C1 segment of cervical spinal cord (tissue), 14 donors: ENCODE measurements at regions not wholly inside any gene's neighbourhood (a gene's known extent, or its start where the extent isn't known, plus 50 kb on each side); places are given as distances from the start of the nearest gene placed in this dataset.

Experiments used
- DNase-seq, 14 donors: peaks; one replicate each; lab custom pipeline; 2025; lab: John Stamatoyannopoulos, UW

DNA sequence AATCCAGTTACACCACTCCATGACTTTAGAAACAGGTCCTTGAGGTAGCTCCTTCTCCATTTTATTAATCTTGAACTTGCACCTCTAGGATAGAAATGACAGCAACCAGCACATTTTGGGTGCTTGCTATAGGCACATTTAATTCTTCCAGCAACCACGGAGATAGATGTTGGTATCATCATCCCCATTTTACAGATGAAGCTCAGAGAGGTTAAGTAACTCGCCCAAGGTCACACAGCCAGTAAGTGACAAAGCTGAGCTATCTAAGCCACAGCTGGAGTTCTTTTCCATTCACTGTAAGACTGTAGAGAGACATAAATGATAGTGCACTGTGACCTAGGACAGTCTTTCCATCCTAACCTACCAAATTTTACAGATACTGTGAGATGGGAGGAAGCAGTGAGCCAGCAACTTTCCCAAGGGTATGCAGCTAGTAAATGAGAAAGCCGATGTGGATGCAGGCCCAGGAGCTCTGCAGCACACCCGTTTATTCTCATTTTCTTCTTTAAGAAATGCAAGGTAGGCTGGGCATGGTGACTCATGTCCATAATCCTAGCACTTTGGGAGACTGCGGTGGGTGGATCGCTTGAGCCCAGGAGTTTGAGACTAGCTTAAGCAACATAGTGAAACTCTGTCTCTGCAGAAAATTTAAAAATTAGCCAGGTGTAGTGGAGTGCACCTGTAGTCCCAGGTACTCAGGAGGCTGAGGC is 103.2 kb downstream of the TBX5 start:
- DNase-seq, result no peak

DNA sequence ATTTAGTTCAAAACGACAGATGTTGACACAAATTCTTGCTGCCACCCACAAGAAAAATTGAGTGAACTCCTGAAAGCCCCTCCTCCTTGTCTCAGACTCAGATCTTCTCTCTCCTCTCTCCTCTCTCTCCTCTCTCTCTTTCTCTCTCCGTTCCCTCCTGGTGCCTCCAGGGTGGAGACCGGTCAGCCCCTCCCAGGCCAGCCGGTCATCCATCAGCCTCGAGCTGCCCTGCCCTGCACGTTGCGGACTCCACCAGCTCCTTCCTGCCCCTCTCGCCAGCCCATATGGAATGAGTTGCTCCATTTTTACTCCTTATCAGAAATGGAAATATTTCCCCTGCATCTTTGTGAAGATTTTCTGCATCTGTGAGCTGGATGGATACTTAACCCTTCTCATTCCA is 103.8 kb downstream of the TBX5 start:
- no peak for DNase-seq

DNA sequence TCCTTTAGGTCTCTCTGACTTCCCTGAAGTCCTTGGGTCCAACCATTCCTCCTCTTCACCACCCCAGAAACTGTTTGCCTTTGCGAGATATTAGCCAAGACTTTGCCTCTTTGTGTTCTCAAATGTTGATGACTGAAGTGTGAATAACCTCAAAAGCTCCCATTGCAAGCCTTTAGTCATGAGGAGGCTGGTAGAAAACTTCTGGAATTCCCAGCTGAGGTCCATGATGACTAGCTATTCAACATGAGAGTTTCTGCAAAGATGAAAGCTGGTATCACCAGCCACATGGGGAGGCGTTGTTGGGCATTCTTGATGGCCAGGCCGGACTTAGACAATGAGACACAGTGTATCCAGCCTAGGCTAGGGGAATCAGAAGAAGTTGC is 111.7 kb downstream of the TBX5 start:
- DNase-seq, result no peak

DNA sequence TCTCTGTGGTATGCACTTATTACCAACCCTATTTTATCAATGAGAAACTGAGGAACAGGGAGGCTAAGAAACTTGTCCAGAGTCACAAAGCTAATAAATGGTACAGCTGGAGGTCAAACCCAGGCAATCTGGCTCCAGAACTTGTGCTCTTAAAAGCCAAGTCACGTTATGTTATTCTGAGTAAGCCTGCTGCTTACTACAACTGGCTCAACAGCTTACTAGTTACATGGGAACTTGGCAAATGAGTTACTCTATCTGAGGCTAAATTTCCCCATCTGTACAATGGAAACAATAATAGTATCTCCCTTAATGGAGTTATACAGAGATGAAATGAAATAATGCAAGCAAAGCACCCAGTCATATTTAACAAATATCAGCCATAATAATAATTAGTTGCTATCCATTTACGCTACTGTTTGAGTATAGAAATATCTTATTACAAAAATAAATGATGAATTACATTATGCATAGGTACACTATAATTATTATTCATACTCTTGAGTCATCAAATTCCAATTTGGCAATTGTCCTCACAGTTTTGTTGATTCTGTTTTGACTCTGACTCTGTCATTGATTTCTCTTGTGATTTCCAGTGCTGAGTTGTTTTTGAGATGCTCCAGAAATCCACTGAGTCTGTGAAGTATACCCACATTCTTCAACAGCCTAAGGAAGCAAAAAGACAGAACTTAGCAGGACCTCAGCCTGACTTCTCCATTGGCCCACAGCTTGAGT is 112.2 kb downstream of the TBX5 start:
- DNase-seq, result no peak

DNA sequence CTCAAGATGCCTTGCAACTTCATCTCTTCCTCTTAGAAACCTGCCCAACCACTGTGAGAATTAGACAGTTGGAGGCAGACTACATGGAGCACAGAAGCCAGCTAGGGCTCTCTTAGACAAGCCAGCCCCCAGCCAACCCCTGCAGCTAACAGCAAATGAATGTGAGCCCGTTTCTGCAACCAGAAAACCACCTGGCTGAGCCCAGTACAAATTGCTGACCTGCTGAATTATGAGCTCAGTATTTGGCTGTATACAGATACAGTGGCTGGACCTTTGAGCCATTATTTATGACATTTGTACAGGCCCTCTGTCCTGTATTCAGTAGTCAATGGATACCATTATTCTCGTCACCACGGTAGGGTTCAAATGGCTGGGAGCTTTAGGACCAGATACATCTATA is 112.9 kb downstream of the TBX5 start:
- no peak for DNase-seq

DNA sequence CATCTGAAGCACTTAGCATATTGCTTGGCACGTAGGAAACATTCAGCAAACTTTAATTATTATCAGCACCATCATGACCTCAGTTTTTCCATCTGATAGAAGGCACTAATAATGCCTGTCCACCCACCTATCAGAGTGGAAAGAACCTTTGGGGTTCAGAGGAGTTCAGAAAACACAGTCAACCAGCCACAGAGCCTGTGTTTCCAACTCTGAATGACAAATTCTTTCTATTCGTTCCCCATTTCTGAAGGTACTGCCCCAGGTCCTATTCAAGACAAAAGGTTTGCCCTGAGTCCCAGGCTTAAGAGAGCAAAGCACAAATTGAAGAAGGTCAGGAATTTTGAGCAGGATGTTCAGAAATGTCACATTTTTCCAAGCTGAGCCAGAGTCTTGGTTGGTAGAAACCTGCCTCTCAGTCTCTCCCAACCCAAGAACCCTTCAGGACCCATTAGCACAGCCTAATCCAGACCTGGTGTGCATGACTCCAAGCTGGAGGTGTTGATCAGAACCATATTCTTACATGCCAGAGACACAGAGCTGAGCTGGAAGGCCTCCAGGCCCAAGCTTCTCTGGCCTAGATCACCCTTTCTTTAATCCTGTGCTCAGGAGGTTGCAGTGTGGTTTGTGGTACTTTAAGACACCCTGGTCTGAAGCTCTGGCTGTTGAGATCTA is 114.4 kb downstream of the TBX5 start:
- DNase-seq, result no peak

DNA sequence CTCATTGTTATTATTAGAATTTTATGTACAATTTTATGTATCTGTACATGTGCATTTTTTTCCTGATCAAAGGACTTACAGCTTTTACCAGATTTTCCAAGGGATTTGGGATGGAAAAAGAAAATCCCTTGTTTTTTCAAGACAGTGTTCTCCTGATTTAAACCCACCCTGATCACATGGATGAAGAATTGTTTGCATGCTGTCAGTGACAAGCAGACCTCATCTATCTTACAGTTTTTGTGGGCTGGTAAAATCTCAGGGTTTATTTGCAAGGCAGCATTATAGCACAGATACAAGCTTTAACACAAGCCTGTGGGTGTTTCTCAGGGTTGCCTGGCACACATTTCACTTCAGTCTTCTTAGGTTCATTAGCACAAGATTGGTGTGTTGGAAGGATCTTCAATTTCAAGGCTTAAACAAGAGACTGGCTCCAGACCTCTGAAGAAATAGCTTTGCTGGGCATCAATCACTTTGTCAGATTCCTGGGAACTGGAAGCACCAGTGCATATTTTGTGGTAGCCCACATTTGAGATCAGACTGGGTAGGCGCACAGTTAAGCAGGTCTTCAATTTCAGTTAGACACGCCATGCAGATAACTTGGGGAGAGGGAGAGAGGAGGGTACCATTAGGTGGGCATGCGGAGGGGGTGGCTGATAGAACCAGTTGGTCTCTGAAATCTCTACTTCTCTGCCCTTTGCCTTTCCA is 118.0 kb downstream of the TBX5 start:
- no peak for DNase-seq

DNA sequence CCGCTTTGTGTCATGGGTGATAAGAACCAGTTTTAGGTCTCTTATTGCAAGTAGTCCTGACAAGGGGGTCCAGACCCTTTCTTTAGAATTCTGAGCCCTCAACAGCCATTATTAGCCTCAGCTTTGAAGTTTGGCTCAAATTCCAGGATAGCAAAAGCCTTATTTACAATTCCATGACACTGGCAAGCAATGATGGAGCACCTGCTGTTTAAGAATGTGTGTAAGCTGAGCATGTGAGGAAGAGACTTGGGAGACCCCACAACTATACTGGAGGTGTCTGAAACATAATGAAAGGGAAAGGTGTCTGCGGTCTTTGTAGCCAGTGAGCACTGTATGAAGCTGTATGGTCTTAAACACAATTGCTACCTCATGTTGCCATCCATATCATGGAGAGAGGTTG is 119.8 kb downstream of the TBX5 start:
- no peak for DNase-seq

DNA sequence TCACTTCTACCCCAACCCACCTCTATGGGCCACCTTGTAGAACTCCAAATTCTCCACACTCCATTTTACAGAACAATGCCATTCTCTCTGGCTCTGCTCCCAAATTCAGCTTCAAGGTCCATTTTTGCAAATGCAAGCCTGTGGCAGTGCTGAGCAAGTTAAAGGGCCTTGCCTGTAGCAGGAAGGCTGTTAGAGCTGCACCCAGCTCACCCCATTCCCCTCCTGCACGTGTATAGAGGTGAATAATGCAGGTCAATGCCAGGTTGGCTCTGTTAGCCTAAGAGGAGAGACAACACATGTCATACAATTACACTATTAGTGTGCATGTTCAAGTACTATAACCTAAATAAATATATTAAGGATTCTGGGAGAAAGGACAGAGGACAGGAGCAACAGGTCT is 120.4 kb downstream of the TBX5 start:
- DNase-seq, result no peak

DNA sequence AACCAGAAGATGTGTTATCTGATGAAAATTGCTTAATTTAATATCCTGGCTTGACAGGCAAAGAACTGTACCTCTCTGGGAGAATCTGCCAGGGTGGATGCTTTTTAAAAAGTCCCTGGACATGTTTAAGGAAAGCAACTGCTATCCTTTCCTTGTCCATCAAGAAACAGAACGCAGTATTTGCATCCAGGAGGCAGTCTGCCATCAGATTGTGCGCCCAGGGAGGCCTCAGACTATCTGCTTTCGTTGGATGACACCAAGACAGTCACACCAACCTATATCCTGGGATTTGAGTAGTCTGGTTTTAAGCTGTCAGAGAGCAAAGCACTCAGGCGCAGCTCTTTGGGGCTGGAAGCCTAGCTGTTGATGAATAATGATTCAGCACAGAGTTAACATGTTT is 121.9 kb downstream of the TBX5 start:
- no peak for DNase-seq

DNA sequence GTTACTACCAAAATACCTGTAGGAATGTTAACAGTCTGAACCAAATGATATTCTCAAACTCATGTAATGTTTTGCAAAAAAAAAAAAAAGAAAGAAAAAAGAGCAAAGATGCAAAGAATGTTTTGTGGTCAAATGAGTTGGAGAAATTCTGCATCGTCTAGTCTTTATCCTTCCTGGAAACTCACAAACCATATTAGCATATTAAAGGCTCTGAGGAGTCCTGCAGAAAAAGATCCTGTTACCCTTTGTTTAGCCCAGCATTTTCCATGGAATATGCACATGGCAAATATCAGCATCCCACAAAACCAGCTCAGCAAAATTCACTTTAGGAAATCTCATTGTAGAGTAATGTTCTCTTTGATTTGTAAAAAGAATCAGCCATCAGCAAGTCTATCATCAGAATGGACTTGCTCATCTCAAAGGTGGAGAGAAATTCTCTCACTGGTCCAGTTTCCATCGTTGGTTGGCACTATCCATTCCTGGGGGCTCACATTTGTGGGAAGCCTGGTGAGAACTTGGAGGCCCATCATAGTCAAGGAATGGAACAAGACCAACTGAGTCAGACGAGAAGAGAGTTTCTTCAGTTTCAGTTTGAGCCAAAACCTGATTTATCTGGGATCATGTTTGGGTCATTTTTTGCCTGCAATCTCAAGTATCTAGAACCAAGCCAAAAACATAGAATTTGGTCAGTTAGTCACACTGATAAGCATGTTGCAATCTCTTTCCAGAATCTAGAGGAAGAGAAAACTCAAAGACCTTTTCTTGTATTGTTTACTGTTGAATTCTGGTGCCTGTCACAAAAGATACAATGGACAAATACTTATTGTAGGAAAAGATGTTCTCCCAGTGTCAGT is 129.8 kb downstream of the TBX5 start:
- no peak for DNase-seq

DNA sequence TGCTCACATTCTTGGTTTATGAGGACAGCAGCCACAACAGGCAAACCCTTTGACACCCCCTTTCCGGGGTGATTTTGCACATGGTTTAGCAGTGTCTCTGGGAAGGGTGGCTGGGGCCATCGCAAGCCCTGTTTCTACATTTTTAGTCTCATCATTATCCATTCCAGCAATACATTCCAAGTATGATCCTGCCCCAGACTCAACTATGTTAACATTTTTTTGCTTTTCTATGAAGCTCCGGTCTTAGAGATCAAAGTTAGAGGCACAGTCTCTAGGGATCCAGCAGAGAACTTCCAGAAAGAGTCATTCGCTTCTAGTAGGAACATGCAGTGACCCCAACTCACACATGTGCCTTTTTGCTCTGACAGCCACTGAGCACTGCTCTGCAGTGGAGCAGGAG is 130.9 kb downstream of the TBX5 start:
- DNase-seq, result no peak

DNA sequence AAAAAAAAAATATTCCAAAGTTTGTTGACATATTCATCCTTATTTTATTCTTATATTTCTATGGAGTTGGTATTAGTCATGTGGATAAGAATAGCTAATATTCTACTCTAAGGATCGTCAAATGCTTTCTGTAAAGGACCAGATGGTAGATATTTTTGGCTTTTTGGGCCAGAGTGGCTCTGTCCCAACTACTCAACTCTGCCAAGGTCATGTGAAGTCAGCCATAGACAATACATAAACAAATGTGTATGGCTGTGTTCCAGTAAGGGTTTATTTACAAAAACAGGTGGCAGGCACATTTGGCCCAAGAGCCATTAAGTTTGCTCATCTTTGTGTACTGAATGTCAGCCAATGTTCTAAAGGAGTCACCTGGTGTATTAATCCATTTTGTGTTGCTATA is 131.8 kb downstream of the TBX5 start:
- peak in 1 of 14 donors; percentile 79 for DNase-seq

DNA sequence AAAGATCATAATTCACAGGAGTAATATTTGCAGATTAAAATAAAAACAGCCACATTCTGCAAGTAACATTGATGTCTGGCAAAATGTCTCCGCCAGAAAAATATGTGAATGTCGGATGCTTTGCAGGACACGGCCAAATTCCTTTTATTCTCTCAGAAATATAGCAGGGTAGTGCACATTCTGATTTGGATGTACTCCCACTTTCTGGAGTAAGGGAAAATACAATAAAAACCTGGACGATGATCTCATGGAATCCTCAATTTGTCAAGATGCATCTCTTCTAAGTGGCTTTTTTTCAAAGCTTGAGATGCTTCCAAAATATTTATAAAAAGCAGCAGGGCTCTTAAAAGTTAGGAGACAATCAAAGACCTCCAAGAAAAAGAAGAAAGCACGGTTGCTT is 133.3 kb downstream of the TBX5 start:
- no peak for DNase-seq

DNA sequence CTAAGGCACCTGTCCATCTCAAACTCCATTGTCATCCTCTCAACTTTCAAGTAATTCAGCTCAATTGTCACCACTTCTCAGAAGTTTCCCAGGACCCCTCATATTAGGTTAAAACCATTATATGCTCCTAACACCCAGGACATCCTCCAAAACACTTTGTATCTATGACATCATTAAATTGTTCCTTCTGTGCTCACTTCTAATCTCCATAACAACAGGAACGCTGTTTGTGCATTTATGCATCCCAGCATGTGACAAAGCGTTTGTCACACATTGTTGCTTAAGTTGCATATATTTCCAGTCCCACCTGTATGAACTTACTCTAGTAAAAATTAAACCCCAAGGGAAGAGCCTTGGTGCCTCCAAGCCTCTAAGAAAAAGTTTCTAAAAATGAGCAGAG is 133.9 kb downstream of the TBX5 start:
- DNase-seq, result no peak

DNA sequence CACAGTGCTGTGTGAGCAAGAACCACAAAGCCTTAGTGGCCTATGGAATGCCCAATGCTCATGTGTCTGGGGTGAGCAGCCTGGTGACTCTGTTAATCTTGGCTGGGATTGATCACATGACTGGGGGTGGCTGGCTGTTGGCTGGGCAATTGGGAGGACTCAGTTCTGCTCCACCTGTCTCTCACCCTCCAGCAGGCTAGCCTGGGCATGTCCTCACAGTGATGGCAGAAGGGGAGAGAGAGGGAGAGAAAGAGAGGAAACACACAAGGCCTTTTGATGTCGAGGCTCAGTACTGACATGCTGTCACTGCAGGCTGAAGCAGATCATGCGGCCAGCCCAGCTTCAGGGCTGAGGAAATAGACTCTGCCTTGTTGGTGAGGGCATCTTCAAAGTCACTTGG is 136.8 kb downstream of the TBX5 start:
- no peak for DNase-seq

DNA sequence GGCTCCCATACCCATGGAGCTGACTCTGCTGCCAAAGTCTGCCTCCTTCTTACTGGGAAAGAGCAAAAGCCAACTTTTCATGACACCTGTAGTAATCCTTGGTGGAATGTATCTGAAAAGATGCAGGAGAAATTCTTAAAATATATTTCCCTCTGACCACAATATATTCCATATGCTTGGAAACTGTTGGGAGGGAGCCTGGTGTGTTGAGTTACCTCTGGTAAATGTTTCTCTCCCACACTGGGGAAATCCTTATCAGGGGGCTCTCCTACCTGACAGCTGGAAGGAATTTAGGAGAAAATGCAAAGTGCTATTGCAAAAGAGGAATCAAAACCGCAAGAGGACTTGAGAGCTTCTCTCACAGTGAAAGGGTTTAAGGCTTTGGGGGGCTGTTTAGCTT is 139.4 kb downstream of the TBX5 start:
- no peak for DNase-seq

DNA sequence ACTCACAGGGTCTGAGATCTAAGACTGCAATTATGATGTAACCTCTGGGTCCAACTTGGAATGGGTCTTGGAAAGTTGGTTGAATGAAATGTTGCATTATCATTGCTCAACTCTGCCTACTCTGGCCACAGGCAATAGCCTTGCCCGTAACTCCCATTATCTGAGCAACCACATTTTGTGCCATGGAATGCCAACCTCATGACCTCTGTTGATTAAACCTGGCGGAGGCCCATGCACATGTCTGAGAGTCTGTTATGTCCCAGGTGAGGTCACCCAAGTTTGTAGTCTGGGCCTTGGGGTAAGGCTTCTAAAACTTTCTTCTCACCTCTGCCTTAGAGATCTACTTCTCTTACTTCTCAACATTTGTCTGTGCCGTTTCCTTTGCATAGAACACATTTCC is 140.9 kb downstream of the TBX5 start:
- no peak for DNase-seq

DNA sequence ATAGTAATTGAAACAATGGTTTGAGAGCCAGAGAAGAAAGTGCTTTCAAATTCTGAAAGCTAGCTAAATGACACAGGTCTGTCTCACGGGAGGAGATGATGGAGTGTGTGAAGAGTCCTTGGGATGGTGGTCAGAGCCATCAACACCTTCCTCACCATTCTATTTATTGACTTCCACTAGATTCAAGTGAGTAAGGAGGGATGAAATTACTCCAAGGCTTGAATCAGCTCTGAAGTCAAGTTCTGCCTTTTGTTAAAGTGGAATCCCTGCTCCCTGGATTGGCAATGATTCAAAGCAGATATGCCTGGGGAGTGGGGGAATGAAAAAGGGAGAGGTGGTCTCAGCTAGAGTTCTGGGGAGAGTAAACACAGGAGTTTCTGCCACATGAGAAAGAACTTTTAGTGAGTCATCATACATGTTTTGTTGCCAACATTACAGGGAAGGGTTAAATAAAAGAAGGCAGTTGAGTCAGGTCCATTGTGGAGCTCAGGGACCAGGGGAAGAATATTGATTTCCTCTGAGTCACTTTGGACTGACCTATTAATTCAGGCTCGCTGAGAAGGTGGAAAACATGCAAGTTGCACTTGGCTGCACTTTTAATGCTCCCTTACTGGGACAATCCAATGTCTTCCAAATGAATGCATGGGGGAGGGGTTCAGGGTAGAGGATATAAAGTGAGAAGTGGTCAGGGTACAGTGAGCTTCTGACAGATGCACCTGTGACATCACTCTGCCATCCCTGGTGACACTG is 142.7 kb downstream of the TBX5 start:
- no peak for DNase-seq

DNA sequence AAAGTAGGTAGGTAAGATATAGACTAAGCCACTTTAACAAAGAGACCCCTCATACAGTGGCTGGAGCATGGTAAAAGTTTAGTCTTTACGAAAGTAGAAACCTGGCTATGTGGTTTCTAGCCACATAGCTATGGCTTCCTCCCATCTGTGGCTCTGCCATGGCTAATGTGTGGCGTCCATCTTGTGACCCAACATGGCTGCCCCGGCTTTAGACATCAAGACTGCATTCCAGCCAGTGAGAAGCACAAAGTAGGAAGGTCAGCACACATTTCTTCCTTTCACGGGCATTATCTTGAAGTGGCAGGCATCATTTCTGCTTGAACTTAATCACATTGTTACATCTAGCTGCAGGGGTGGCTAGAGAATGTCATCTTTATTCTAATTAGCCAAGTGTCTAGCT is 148.3 kb downstream of the TBX5 start:
- DNase-seq, result no peak

DNA sequence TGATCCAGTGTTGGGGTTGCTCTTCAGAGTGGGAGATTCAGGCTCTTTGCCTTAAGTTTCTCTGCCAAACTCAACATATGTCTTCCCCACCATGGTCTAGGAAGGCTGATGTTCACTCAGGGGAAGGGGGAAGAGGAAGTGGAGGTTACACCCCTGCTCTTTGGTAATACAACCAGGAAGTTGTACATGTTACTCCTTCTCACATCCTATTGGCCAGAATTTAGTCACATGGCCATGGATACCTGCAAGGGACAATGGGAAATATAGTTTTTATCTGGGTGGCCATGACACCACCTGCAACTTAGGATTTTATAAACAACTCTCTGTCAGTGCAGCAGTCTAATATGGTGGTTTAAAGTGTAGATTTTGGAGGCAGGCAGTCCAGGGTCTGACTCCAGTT is 150.9 kb downstream of the TBX5 start:
- DNase-seq, result no peak
